HG03378 (cell line): ENCODE measurements at regions not wholly inside any gene's neighbourhood (a gene's known extent, or its start where the extent isn't known, plus 50 kb on each side); places are given as distances from the start of the nearest gene placed in this dataset.

Experiments used
- ATAC-seq: cut with Tn5 transposase; IDR thresholded peaks from one replicate; pipeline ENCODE4 v1.9.1; 2021; ENCODE audit warnings: mild to moderate bottlenecking, moderate library complexity; ENCODE audit not compliant: unreplicated experiment

- ATAC-seq, result no peak
Observed at GRCh38 chr6:165883851-165884640, 221.0 kb upstream of the PDE10A start.

DNA sequence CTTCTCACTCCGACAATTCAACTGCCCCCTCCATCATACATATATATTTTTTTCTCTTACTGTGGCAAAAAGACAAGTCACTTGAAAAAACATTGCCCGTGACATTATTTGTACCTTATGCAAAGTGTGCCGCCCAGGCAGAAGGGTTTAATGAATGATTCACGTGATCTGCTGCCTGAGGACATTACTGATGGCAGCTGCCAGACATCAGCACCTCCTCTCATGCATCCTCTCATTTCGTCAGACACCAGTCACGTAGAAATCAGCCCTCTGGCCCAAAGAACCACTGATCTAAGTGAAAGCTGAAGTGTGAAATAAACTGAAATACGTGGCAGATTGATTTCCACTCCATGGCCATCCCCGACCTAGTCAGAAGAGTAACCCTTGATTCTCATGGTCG lies 218.8 kb upstream of the PDE10A start:
- no peak for ATAC-seq

- ATAC-seq, result no peak
Observed at GRCh38 chr6:165880686-165881085, 217.6 kb upstream of the PDE10A start.

GRCh38 chr6:165877773-165878172 lies 214.7 kb upstream of the PDE10A start:
- ATAC-seq, result no peak

DNA sequence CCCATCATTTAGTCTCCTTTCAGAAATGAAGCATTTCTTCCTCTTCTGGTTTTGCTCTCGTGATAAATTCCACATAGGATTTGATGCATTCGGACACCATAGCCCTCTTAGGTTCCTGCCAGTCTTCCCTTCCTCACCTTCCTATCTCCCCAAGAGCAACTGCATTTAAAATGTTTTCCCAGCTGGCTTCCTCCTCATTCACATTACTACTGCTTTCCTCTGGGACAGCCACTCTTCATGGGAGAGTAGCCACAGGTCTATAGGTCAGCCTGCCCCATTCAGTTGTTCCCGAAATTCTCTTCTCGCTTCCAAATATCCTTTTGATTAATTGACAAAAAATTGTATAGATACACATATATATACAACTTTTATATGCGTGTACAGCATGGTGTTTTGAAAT lies 214.2 kb upstream of the PDE10A start:
- ATAC-seq, result no peak

- ATAC-seq, result no peak
Observed at GRCh38 chr6:165876588-165876987, 213.5 kb upstream of the PDE10A start.

DNA sequence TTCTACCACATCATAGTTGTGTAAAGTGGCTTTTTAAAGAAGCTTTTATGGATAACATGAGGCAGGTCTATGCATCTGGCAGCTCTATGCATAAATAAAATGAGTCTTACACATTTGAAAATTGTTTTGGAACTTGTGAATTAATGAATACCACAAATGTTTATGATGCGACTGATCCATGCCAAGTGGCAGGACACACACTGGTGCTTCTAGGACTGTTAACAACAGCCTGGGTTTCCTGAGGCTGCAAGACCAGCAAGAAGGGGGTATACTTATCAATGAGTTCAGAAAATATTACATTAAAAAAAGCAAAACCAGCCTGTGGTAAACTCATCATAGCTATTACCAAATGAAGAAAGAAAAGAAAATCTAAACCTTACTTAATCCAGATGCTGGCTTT lies 212.9 kb upstream of the PDE10A start:
- ATAC-seq, result no peak

- no peak for ATAC-seq
Observed at GRCh38 chr6:165873976-165874375, 210.9 kb upstream of the PDE10A start.

GRCh38 chr6:165872811-165873210 lies 209.8 kb upstream of the PDE10A start:
- no peak for ATAC-seq

- ATAC-seq, result no peak
Observed at GRCh38 chr6:165872311-165872710, 209.3 kb upstream of the PDE10A start.

- ATAC-seq, result no peak
Observed at GRCh38 chr6:165871571-165871970, 208.5 kb upstream of the PDE10A start.

DNA sequence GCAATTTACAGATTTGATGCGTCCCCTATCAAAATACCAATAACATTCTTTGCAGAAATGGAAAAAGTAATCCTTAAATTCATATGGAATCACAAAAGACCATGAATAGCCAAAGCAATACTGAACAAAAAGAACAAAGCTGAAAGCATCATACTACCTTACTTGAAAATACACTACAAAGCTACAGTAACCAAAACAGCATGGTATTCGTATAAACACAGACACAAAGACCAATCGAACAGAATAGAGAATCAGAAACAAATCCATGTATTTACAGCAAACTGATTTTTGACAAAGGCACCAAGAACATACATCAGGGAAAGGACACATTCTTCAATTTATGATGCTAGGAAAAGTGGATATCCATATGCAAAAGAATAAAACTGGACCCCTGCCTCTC lies 206.5 kb upstream of the PDE10A start:
- ATAC-seq, result no peak

DNA sequence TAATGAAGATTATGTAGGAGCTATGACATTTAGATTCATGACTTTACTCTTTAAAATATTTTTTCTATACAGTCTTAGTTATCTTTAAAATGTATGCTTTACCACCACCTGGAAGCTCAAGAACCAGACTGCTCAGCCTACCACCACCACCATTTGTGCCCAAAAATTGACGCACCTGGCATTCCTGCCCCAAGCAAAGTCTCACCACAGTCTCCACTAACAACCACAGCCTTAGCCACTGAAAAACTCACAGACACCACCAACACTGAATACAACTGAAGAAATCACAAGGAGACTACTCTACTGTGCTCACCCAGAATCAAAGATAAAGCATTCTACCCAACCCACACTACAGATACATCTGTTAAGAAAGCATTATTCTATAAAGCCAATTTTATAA lies 201.9 kb upstream of the PDE10A start:
- ATAC-seq, result no peak

DNA sequence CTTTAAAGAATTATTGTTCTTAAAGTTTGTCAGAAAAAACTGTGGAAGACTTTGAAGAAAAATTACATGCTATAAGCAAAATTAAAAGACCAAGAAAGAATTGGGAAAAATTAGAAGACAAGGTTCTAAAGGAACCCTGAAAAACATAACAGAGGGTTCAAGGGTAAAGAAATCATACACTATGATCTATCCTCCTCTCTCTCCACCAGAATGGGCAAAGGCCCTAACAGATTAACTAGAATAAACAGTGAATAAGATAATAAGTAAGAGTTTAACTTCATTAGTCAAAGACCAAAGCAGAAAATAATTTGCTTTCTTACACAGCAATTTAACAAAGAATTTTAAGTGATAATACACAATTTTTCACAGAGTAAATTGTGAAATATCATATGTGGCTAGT lies 201.2 kb upstream of the PDE10A start:
- ATAC-seq, result no peak

GRCh38 chr6:165863801-165864200 lies 200.8 kb upstream of the PDE10A start:
- no peak for ATAC-seq

DNA sequence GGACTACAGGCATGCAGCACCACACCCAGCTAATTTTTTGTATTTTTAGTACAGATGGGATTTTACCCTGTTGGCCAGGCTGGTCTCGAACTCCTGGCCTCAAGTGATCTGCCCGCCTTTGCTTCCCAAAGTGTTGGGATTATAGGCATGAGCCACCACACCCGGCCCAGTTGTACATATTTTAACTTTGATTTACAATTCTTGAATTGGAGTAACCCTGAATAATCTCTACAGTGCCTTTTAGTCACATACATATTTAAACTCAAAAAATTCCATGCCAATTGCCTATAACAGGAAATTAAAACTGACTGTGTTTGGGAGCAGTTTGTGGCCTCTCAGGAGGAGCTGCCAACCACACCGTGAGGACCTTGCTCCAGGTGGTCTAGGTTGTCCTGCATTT lies 199.8 kb upstream of the PDE10A start:
- no peak for ATAC-seq

- ATAC-seq, result no peak
Observed at GRCh38 chr6:165861226-165861625, 198.2 kb upstream of the PDE10A start.

GRCh38 chr6:165858586-165858985 lies 195.5 kb upstream of the PDE10A start:
- no peak for ATAC-seq

GRCh38 chr6:165855856-165856255 lies 192.8 kb upstream of the PDE10A start:
- no peak for ATAC-seq

DNA sequence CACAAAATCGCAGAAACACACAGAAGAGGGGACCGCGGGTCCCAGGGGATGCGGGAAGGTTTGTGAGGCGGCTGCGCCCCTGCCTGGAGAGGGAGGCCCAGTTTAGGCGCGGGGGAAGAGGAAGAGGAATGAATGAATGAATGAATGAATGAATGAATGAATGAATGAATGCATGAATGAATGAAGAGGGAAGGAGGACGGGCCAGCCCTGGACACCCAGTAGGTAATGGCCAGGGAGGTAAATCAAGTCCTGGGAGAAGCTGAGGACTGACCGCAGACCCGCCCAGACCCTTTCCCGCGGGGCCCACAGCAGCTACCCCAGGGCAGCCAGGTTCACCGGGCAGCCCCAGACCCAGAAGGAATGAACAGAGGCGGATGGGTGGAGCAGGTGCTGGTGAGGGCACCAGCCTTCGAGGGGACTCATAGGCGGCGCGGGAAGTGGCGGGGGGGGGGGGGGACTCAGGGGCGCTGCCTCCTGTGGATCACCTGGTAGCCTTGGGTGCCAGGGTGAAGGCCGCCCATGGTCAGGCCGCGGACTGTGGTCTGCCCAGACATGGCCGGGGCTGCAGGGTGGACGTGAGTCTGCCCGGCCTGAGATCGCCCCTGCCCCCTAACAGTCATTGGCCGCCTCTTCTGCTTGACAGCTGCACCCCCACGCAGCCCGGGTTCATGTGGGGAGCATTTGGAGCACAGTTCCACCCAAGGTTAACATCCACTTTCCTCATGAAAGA lies 192.0 kb upstream of the PDE10A start:
- ATAC-seq, result no peak

- no peak for ATAC-seq
Observed at GRCh38 chr6:165854061-165854862, 191.2 kb upstream of the PDE10A start.

DNA sequence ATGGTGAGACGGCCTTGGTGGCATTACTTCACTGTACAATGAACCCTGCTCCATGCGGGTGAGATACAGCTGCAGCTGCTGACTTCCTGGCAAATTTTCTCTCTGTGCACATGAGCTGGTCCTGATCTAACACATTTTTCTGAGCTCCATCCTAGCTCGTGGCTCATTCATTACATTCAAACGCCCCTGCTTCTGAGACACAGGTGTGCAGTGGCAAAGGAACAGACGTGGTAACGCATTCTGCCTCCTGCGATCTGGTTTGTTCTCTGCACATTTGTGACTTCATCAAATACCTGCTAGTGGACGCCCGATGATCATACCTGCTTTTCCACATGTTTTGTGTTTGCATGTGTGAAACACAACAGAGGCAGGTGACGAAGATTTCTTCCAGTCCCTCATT lies 189.6 kb upstream of the PDE10A start:
- ATAC-seq, result no peak
